ENCODE measurements at regions not wholly inside any gene's neighbourhood (a gene's known extent, or its start where the extent isn't known, plus 50 kb on each side); places are given as distances from the start of the nearest gene placed in this dataset.
"Not testable (repeated sequence)": the region's sequence is repeated elsewhere in the genome, so short reads cannot be mapped to it uniquely, and the experiment has no call there.

GRCh38 chr1:10909697-10910680, 102.5 kb upstream of the TARDBP start:
- in situ Hi-C loops (cut with MboI; ENCODE audit: low sequenced_read_pairs) = no loop called here

GRCh38 chr1:10910681-10911489, 101.6 kb upstream of the TARDBP start:
- in situ Hi-C loops (cut with MboI; ENCODE audit: low sequenced_read_pairs) = no loop called here

- in situ Hi-C loops (cut with MboI; ENCODE audit: low sequenced_read_pairs) = no loop called here
Measured at GRCh38 chr1:10911490-10912166, 100.8 kb upstream of the TARDBP start.

GRCh38 chr1:10912441-10912840, 100.0 kb upstream of the TARDBP start:
- in situ Hi-C loops (cut with MboI; ENCODE audit: low sequenced_read_pairs) = no loop called here

- in situ Hi-C loops (cut with MboI; ENCODE audit: low sequenced_read_pairs) = no loop called here
Measured at GRCh38 chr1:10914056-10914455, 98.4 kb upstream of the TARDBP start.

- in situ Hi-C loops (cut with MboI; ENCODE audit: low sequenced_read_pairs) = no loop called here
Measured at GRCh38 chr1:10915594-10915993, 96.9 kb upstream of the TARDBP start.

GRCh38 chr1:10916311-10916710, 96.1 kb upstream of the TARDBP start:
- in situ Hi-C loops (cut with MboI; ENCODE audit: low sequenced_read_pairs) = no loop called here

- in situ Hi-C loops (cut with MboI; ENCODE audit: low sequenced_read_pairs) = no loop called here
Measured at GRCh38 chr1:10916991-10917390, 95.5 kb upstream of the TARDBP start.

- in situ Hi-C loops (cut with MboI; ENCODE audit: low sequenced_read_pairs) = no loop called here
Measured at GRCh38 chr1:10917513-10918454, 94.7 kb upstream of the TARDBP start.

GRCh38 chr1:10918531-10918930, 93.9 kb upstream of the TARDBP start:
- in situ Hi-C loops (cut with MboI; ENCODE audit: low sequenced_read_pairs) = no loop called here

GRCh38 chr1:10920063-10920626, 92.3 kb upstream of the TARDBP start:
- in situ Hi-C loops (cut with MboI; ENCODE audit: low sequenced_read_pairs) = no loop called here

- in situ Hi-C loops (cut with MboI; ENCODE audit: low sequenced_read_pairs) = not testable (repeated sequence)
Measured at GRCh38 chr1:10922315-10923060, 90.0 kb upstream of the TARDBP start.

GRCh38 chr1:10924030-10924429, 88.4 kb upstream of the TARDBP start:
- in situ Hi-C loops (cut with MboI; ENCODE audit: low sequenced_read_pairs) = no loop called here

- in situ Hi-C loops (cut with MboI; ENCODE audit: low sequenced_read_pairs) = no loop called here
Measured at GRCh38 chr1:10928654-10929053, 83.8 kb upstream of the TARDBP start.

GRCh38 chr1:10932088-10932487, 80.4 kb upstream of the TARDBP start:
- in situ Hi-C loops (cut with MboI; ENCODE audit: low sequenced_read_pairs) = no loop called here

GRCh38 chr1:10934150-10934818, 78.2 kb upstream of the TARDBP start:
- in situ Hi-C loops (cut with MboI; ENCODE audit: low sequenced_read_pairs) = no loop called here

- in situ Hi-C loops (cut with MboI; ENCODE audit: low sequenced_read_pairs) = no loop called here
Measured at GRCh38 chr1:10935246-10935645, 77.2 kb upstream of the TARDBP start.

GRCh38 chr1:10935724-10936123, 76.7 kb upstream of the TARDBP start:
- in situ Hi-C loops (cut with MboI; ENCODE audit: low sequenced_read_pairs) = no loop called here
